Type B pancreatic cell (in vitro differentiated cells): ENCODE measurements at regions not wholly inside any gene's neighbourhood (a gene's known extent, or its start where the extent isn't known, plus 50 kb on each side); places are given as distances from the start of the nearest gene placed in this dataset.

Experiments
- DNase-seq: peaks from one replicate; pipeline ENCODE4 v3.0.0; 2021; ENCODE audit warnings: mixed read lengths; ENCODE audit not compliant: unreplicated experiment; ENCODE audit errors: extremely low spot score
- H3K27ac Mint-ChIP-seq: 2 replicates; pipeline ENCODE4 v1.8.0; 2021; ENCODE audit warnings: mild to moderate bottlenecking, mixed read lengths
- H3K27me3 Mint-ChIP-seq: 2 replicates; pipeline ENCODE4 v1.8.0; 2021; ENCODE audit warnings: mixed read lengths
- H3K36me3 Mint-ChIP-seq: 2 replicates; pipeline ENCODE4 v1.8.0; 2021; ENCODE audit warnings: mixed read lengths
- H3K4me1 Mint-ChIP-seq: one replicate; pipeline ENCODE4 v1.8.0; 2021; ENCODE audit warnings: mixed read lengths; ENCODE audit not compliant: unreplicated experiment
- H3K4me3 Mint-ChIP-seq: 2 replicates; pipeline ENCODE4 v1.8.0; 2021; ENCODE audit warnings: mild to moderate bottlenecking, mixed read lengths
- H3K9me3 Mint-ChIP-seq: 2 replicates; pipeline ENCODE4 v1.8.0; 2021; ENCODE audit warnings: mixed read lengths
- CTCF ChIP-seq: fragments of 200-600 bp; sonication (generic); conservative IDR thresholded peaks from 2 replicates; pipeline ENCODE4 v1.5.0; 2021; ENCODE audit warnings: antibody characterized with exemption, mild to moderate bottlenecking

- TF ChIP-seq CTCF: no peak
- no peaks in the 10 kb centered on the region for H3K27me3 Mint-ChIP-seq
- no peak for DNase-seq
- H3K4me1 Mint-ChIP-seq: no peaks in the 10 kb centered on the region
- no peaks in the 10 kb centered on the region for H3K36me3 Mint-ChIP-seq
- H3K9me3 Mint-ChIP-seq: no peaks in the 10 kb centered on the region
- no peak overlapping the region for H3K4me3 Mint-ChIP-seq
- no peak overlapping the region for H3K27ac Mint-ChIP-seq
Observed at GRCh38 chr6:88342336-88342735, 176.2 kb upstream of the CNR1 start.

GRCh38 chr6:88339761-88340160 is 173.6 kb upstream of the CNR1 start:
- Mint-ChIP-seq H3K4me3 (no peak overlapping the region), H3K27me3 (no peaks in the 10 kb centered on the region), H3K4me1 (no peaks in the 10 kb centered on the region), H3K27ac (no peak overlapping the region), H3K36me3 (no peaks in the 10 kb centered on the region), H3K9me3 (no peaks in the 10 kb centered on the region)
- no peak for DNase-seq
- no peak for TF ChIP-seq CTCF

GRCh38 chr6:88321306-88321705 is 155.2 kb upstream of the CNR1 start:
- Mint-ChIP-seq H3K27me3 (peaks cover 2% of the 10 kb centered on the region), H3K9me3 (no peaks in the 10 kb centered on the region), H3K4me1 (no peaks in the 10 kb centered on the region), H3K27ac (no peak overlapping the region), H3K4me3 (no peak overlapping the region), H3K36me3 (no peaks in the 10 kb centered on the region)
- TF ChIP-seq CTCF: no peak
- DNase-seq: no peak

GRCh38 chr6:88311561-88311960 is 145.4 kb upstream of the CNR1 start:
- DNase-seq: no peak
- Mint-ChIP-seq H3K27me3 (no peaks in the 10 kb centered on the region), H3K9me3 (no peaks in the 10 kb centered on the region), H3K4me1 (no peaks in the 10 kb centered on the region), H3K36me3 (no peaks in the 10 kb centered on the region), H3K27ac (no peak overlapping the region), H3K4me3 (no peak overlapping the region)
- no peak for TF ChIP-seq CTCF

- Mint-ChIP-seq H3K4me1 (no peaks in the 10 kb centered on the region), H3K27me3 (no peaks in the 10 kb centered on the region), H3K9me3 (no peaks in the 10 kb centered on the region), H3K4me3 (no peak overlapping the region), H3K27ac (no peak overlapping the region), H3K36me3 (no peaks in the 10 kb centered on the region)
- no peak for TF ChIP-seq CTCF
- no peak for DNase-seq
Observed at GRCh38 chr6:88304520-88304919, 138.4 kb upstream of the CNR1 start.

- Mint-ChIP-seq H3K27me3 (no peaks in the 10 kb centered on the region), H3K9me3 (no peaks in the 10 kb centered on the region), H3K27ac (no peak overlapping the region), H3K4me1 (peaks cover 3% of the 10 kb centered on the region), H3K36me3 (no peaks in the 10 kb centered on the region), H3K4me3 (no peak overlapping the region)
- no peak for DNase-seq
- no peak for TF ChIP-seq CTCF
Observed at GRCh38 chr6:88302769-88303225, 136.7 kb upstream of the CNR1 start.
